ENCODE measurements at regions not wholly inside any gene's neighbourhood (a gene's known extent, or its start where the extent isn't known, plus 50 kb on each side); places are given as distances from the start of the nearest gene placed in this dataset.

DNA sequence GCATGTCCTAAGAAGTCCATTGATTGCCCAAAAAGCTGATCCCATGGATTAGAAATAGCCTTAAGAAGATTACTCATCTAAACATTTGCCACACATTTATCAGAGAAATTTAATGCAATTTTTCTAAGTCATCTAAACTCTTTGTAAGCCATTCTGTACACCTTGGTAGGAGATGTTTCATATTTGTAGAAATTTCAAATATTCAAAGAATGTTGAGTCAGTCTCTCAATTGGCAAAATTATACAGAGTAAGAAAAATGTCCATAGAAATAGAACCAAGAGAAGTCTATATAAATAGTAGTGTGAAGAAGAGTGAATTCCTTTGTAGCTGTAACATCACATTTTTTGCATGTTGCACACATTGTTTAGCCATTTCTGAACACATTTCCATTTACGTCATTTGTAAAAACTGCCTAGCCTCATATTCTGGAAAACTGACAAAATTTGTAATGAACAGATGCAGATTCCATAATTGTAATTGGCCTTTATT lies 128.6 kb downstream of the MSTN start:
- TF ChIP-seq, protein P1, sequence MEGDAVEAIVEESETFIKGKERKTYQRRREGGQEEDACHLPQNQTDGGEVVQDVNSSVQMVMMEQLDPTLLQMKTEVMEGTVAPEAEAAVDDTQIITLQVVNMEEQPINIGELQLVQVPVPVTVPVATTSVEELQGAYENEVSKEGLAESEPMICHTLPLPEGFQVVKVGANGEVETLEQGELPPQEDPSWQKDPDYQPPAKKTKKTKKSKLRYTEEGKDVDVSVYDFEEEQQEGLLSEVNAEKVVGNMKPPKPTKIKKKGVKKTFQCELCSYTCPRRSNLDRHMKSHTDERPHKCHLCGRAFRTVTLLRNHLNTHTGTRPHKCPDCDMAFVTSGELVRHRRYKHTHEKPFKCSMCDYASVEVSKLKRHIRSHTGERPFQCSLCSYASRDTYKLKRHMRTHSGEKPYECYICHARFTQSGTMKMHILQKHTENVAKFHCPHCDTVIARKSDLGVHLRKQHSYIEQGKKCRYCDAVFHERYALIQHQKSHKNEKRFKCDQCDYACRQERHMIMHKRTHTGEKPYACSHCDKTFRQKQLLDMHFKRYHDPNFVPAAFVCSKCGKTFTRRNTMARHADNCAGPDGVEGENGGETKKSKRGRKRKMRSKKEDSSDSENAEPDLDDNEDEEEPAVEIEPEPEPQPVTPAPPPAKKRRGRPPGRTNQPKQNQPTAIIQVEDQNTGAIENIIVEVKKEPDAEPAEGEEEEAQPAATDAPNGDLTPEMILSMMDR (conservative IDR thresholded peaks at IDR 0.05): no peak
- TF ChIP-seq EZH2 (IDR thresholded peaks at IDR 0.05; ENCODE audit: low read depth): no peak

Data from PC-9 (cell line).